ENCODE measurements at regions not wholly inside any gene's neighbourhood (a gene's known extent, or its start where the extent isn't known, plus 50 kb on each side); places are given as distances from the start of the nearest gene placed in this dataset.

DNA sequence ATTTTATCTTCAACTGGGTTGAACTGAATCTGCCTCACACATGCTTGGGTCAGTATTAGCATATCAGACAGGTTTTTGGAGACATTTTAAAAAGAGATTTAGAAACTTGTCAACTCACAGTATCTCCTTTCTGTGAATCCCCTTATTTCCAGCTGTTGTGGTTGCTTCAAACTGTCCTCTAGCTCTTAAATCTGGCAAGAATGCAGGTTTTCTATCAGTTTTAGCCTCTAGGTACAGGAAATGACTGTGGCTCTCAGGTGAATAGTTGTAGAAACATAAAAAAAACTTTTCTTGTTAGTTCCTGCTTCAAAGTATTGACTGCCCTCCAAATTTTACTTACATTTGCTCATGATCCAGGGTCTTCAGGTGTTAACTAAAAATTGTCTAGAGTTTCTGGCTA lies 495.7 kb upstream of the TMPRSS15 start:
- Mint-ChIP-seq H3K36me3 (ENCODE audit: low read depth) (no peaks in the 10 kb centered on the region), H3K4me1 (peaks cover 9% of the 10 kb centered on the region), H3K4me3 (no peak overlapping the region), H3K27ac (no peak overlapping the region), H3K27me3 (ENCODE audit: insufficient read depth) (no peaks in the 10 kb centered on the region), H3K9me3 (no peaks in the 10 kb centered on the region)
- H3K4me3 ChIP-seq (ENCODE audit: low read length): no peak overlapping the region
- no peaks in the 10 kb centered on the region for H3K27me3 ChIP-seq (ENCODE audit: control insufficient read depth, insufficient read depth, low read length, poor library complexity, severe bottlenecking)
- no peaks in the 10 kb centered on the region for H3K9me3 ChIP-seq (ENCODE audit: control insufficient read depth, low read length)
- no peak for DNase-seq
- TF ChIP-seq, protein P1, sequence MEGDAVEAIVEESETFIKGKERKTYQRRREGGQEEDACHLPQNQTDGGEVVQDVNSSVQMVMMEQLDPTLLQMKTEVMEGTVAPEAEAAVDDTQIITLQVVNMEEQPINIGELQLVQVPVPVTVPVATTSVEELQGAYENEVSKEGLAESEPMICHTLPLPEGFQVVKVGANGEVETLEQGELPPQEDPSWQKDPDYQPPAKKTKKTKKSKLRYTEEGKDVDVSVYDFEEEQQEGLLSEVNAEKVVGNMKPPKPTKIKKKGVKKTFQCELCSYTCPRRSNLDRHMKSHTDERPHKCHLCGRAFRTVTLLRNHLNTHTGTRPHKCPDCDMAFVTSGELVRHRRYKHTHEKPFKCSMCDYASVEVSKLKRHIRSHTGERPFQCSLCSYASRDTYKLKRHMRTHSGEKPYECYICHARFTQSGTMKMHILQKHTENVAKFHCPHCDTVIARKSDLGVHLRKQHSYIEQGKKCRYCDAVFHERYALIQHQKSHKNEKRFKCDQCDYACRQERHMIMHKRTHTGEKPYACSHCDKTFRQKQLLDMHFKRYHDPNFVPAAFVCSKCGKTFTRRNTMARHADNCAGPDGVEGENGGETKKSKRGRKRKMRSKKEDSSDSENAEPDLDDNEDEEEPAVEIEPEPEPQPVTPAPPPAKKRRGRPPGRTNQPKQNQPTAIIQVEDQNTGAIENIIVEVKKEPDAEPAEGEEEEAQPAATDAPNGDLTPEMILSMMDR (conservative IDR thresholded peaks at IDR 0.05): no peak
- no peaks in the 10 kb centered on the region for H3K36me3 ChIP-seq (ENCODE audit: control insufficient read depth, insufficient read depth, low read length)
- H3K9ac ChIP-seq (ENCODE audit: extremely low read depth, low read length, poor library complexity, severe bottlenecking): no peak overlapping the region
- H3K4me1 ChIP-seq (ENCODE audit: control insufficient read depth, insufficient read depth, low read length): no peaks in the 10 kb centered on the region
- no peak overlapping the region for H3K27ac ChIP-seq (ENCODE audit: low read depth, low read length)

DNA sequence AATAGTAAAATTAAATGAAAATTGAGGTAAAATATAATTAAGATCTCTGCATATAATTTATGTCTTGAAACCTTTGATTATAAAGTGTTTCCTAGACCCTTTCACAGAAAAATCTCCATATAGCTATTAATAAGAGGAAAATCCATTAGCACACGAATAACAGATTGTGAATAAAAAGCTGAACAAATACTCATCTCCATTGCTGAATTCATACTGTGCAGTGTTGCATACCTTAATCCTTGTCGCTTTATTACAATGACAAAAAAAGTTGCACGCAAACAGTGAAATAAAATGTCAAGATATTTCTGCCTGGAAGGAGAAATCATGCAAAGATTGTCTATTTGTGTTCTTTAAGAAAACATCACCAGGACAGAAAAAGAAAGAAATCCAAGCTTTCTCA lies 499.1 kb upstream of the TMPRSS15 start:
- Histone ChIP-seq H3K9ac (ENCODE audit: extremely low read depth, low read length, poor library complexity, severe bottlenecking) (no peak overlapping the region), H3K4me3 (ENCODE audit: low read length) (no peak overlapping the region), H3K4me1 (ENCODE audit: control insufficient read depth, insufficient read depth, low read length) (no peaks in the 10 kb centered on the region), H3K27ac (ENCODE audit: low read depth, low read length) (no peak overlapping the region), H3K27me3 (ENCODE audit: control insufficient read depth, insufficient read depth, low read length, poor library complexity, severe bottlenecking) (no peaks in the 10 kb centered on the region), H3K36me3 (ENCODE audit: control insufficient read depth, insufficient read depth, low read length) (no peaks in the 10 kb centered on the region), H3K9me3 (ENCODE audit: control insufficient read depth, low read length) (no peaks in the 10 kb centered on the region)
- TF ChIP-seq, protein P1 (conservative IDR thresholded peaks at IDR 0.05): no peak
- Mint-ChIP-seq H3K27ac (no peak overlapping the region), H3K36me3 (ENCODE audit: low read depth) (no peaks in the 10 kb centered on the region), H3K4me1 (peaks cover 23% of the 10 kb centered on the region), H3K4me3 (no peak overlapping the region), H3K27me3 (ENCODE audit: insufficient read depth) (no peaks in the 10 kb centered on the region), H3K9me3 (no peaks in the 10 kb centered on the region)
- 83 to 88% methylated on average over 2 to 3 of the region's 3 CpGs for WGBS, 2 experiments (ENCODE audit: insufficient coverage in 1 of 2, insufficient read length in 1 of 2)
- no peak for DNase-seq

DNA sequence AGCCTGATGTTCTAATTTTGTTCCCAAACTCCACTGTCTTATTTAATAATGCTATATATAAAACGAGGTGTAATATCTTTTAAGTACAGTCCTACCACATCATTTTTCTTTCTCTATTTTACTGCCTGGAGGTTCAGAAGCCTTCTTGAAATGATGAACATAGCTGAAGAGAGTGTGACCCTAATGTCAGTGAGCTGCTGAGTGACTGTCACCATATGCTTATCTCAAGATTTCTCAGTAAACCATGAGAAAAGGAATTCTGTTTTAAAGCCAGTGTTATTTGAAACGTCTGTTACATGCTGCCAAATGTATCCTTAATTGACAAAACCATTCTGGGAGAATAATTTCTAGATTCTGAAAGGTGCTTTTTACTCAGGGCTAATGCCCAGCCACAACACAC lies 503.5 kb upstream of the TMPRSS15 start:
- no peak overlapping the region for H3K4me3 Mint-ChIP-seq
- no peak overlapping the region for H3K27ac Mint-ChIP-seq
- peaks cover 14% of the 10 kb centered on the region for H3K4me1 Mint-ChIP-seq
- Histone ChIP-seq H3K9ac (ENCODE audit: extremely low read depth, low read length, poor library complexity, severe bottlenecking) (no peak overlapping the region), H3K27me3 (ENCODE audit: control insufficient read depth, insufficient read depth, low read length, poor library complexity, severe bottlenecking) (no peaks in the 10 kb centered on the region), H3K4me1 (ENCODE audit: control insufficient read depth, insufficient read depth, low read length) (no peaks in the 10 kb centered on the region), H3K27ac (ENCODE audit: low read depth, low read length) (no peak overlapping the region), H3K4me3 (ENCODE audit: low read length) (no peak overlapping the region), H3K36me3 (ENCODE audit: control insufficient read depth, insufficient read depth, low read length) (no peaks in the 10 kb centered on the region), H3K9me3 (ENCODE audit: control insufficient read depth, low read length) (peaks cover 29% of the 10 kb centered on the region)
- peaks cover 21% of the 10 kb centered on the region for H3K9me3 Mint-ChIP-seq
- no peaks in the 10 kb centered on the region for H3K27me3 Mint-ChIP-seq (ENCODE audit: insufficient read depth)
- 78 to 100% methylated on average over 1 of the region's 2 CpGs for WGBS, 2 experiments (ENCODE audit: insufficient coverage in 1 of 2, insufficient read length in 1 of 2)
- no peak for DNase-seq
- TF ChIP-seq, protein P1 (conservative IDR thresholded peaks at IDR 0.05): no peak
- peaks cover 3% of the 10 kb centered on the region for H3K36me3 Mint-ChIP-seq (ENCODE audit: low read depth)

Data from endodermal cell (in vitro differentiated cells).